Neural crest cell (in vitro differentiated cells): ENCODE measurements at regions not wholly inside any gene's neighbourhood (a gene's known extent, or its start where the extent isn't known, plus 50 kb on each side); places are given as distances from the start of the nearest gene placed in this dataset.

ENCODE experiments used
- DNase-seq: peaks from one replicate; pipeline ENCODE4 v3.0.0; 2021; ENCODE audit warnings: low read depth, mixed read lengths, low spot score
- H3K27ac Mint-ChIP-seq: one replicate; pipeline ENCODE4 v1.8.0; 2021; ENCODE audit warnings: mild to moderate bottlenecking, mixed read lengths; ENCODE audit not compliant: unreplicated experiment
- H3K27me3 Mint-ChIP-seq: 2 replicates; pipeline ENCODE4 v1.8.0; 2021; ENCODE audit warnings: low read depth, mild to moderate bottlenecking, mixed read lengths
- H3K36me3 Mint-ChIP-seq: 2 replicates; pipeline ENCODE4 v1.8.0; 2021; ENCODE audit warnings: low read depth, mild to moderate bottlenecking, mixed read lengths
- H3K4me1 Mint-ChIP-seq: 2 replicates; pipeline ENCODE4 v1.8.0; 2021; ENCODE audit warnings: mixed read lengths
- H3K4me3 Mint-ChIP-seq: one replicate; pipeline ENCODE4 v1.8.0; 2021; ENCODE audit warnings: mild to moderate bottlenecking, mixed read lengths
- H3K9me3 Mint-ChIP-seq: 2 replicates; pipeline ENCODE4 v1.8.0; 2021; ENCODE audit warnings: mixed read lengths
- CTCF ChIP-seq: fragments of 200-600 bp; sonication (generic); conservative IDR thresholded peaks from 2 replicates; pipeline ENCODE4 v1.5.0; 2021; ENCODE audit warnings: antibody characterized with exemption, mild to moderate bottlenecking

- peak; percentile 38 for TF ChIP-seq CTCF
- H3K36me3 Mint-ChIP-seq: no peaks in the 10 kb centered on the region
- H3K4me3 Mint-ChIP-seq: no peak overlapping the region
- H3K9me3 Mint-ChIP-seq: peaks cover 3% of the 10 kb centered on the region
- no peaks in the 10 kb centered on the region for H3K27me3 Mint-ChIP-seq
- no peak overlapping the region for H3K27ac Mint-ChIP-seq
- no peaks in the 10 kb centered on the region for H3K4me1 Mint-ChIP-seq
- DNase-seq: no peak
Measured at GRCh38 chr5:167608390-167609272, 682.8 kb upstream of the WWC1 start.

GRCh38 chr5:167614294-167615021 lies 677.0 kb upstream of the WWC1 start:
- Mint-ChIP-seq H3K4me1 (peaks cover 7% of the 10 kb centered on the region), H3K27me3 (no peaks in the 10 kb centered on the region), H3K27ac (no peak overlapping the region), H3K9me3 (peaks cover 3% of the 10 kb centered on the region), H3K4me3 (no peak overlapping the region), H3K36me3 (no peaks in the 10 kb centered on the region)
- no peak for TF ChIP-seq CTCF
- no peak for DNase-seq

GRCh38 chr5:167616043-167616890 lies 675.2 kb upstream of the WWC1 start:
- Mint-ChIP-seq H3K4me1 (peaks cover 15% of the 10 kb centered on the region), H3K9me3 (peaks cover 3% of the 10 kb centered on the region), H3K27ac (no peak overlapping the region), H3K4me3 (no peak overlapping the region), H3K36me3 (no peaks in the 10 kb centered on the region), H3K27me3 (no peaks in the 10 kb centered on the region)
- no peak for DNase-seq
- TF ChIP-seq CTCF: no peak

- Mint-ChIP-seq H3K27me3 (no peaks in the 10 kb centered on the region), H3K36me3 (no peaks in the 10 kb centered on the region), H3K27ac (no peak overlapping the region), H3K4me1 (peaks cover 31% of the 10 kb centered on the region), H3K9me3 (no peaks in the 10 kb centered on the region), H3K4me3 (no peak overlapping the region)
- DNase-seq: no peak
- no peak for TF ChIP-seq CTCF
Measured at GRCh38 chr5:167623354-167623753, 668.1 kb upstream of the WWC1 start.

- TF ChIP-seq CTCF: no peak
- Mint-ChIP-seq H3K27me3 (no peaks in the 10 kb centered on the region), H3K9me3 (no peaks in the 10 kb centered on the region), H3K36me3 (no peaks in the 10 kb centered on the region), H3K4me3 (no peak overlapping the region), H3K4me1 (peaks cover 31% of the 10 kb centered on the region), H3K27ac (no peak overlapping the region)
- no peak for DNase-seq
Measured at GRCh38 chr5:167624053-167624452, 667.4 kb upstream of the WWC1 start.
